PC-9 (cell line): ENCODE measurements at regions not wholly inside any gene's neighbourhood (a gene's known extent, or its start where the extent isn't known, plus 50 kb on each side); places are given as distances from the start of the nearest gene placed in this dataset.

Source experiments
- BruUV-seq: library from RNA; stranded (reverse); fragments of 400-500 nt; replicated peaks from 2 replicates; lab custom pipeline; 2021; lab: Mats Ljungman, UMichigan
- CTCF ChIA-PET: fragments of 300-600 bp; sonication (Branson Sonifier 250); formaldehyde crosslinking; loops from one replicate; lab custom pipeline; 2022; ENCODE audit warnings: antibody characterized with exemption; lab: Charles Lee
- POLR2A ChIA-PET: fragments of 300-600 bp; sonication (Branson Sonifier 250); formaldehyde crosslinking; loops from one replicate; lab custom pipeline; 2022; ENCODE audit warnings: antibody characterized with exemption; ENCODE audit not compliant: unreplicated experiment; lab: Charles Lee
- DNase-seq, 2 experiments: peaks; one replicate each; pipeline versions ENCODE4 v3.0.0 to v3.0.0-alpha.2; 2015 to 2022; ENCODE audit warnings: mixed read lengths in 1 of 2
- H2AFZ ChIP-seq: fragments of 200-600 bp; sonication (generic); 2 replicates; pipeline ENCODE4 v1.8.1; 2017; ENCODE audit warnings: antibody characterized with exemption
- H3F3A ChIP-seq: fragments of 200-600 bp; sonication (generic); 2 replicates; pipeline ENCODE4 v1.8.1; 2017; ENCODE audit warnings: antibody characterized with exemption, mild to moderate bottlenecking, low read depth; ENCODE audit not compliant: insufficient read depth
- H3K27ac ChIP-seq: fragments of 200-600 bp; sonication (generic); 2 replicates; pipeline ENCODE4 v1.6.1; 2016; ENCODE audit warnings: mixed run types
- H3K27me3 ChIP-seq: fragments of 200-600 bp; sonication (generic); 2 replicates; pipeline ENCODE4 v1.6.1; 2016; ENCODE audit warnings: low read depth, mixed run types; ENCODE audit not compliant: insufficient read depth
- H3K36me3 ChIP-seq: fragments of 200-600 bp; sonication (generic); 2 replicates; pipeline ENCODE4 v1.6.1; 2016; ENCODE audit warnings: low read depth, mixed run types
- H3K4me1 ChIP-seq: fragments of 200-600 bp; sonication (generic); replicated peaks from 2 replicates; pipeline ENCODE4 v1.6.1; 2016; ENCODE audit warnings: mixed run types; ENCODE audit not compliant: insufficient read depth
- H3K4me2 ChIP-seq: fragments of 200-600 bp; sonication (generic); 2 replicates; pipeline ENCODE4 v1.6.1; 2017; ENCODE audit warnings: mixed run types
- H3K4me3 ChIP-seq: fragments of 200-600 bp; sonication (generic); 2 replicates; pipeline ENCODE4 v1.6.1; 2016; ENCODE audit warnings: mixed run types
- H3K79me2 ChIP-seq: fragments of 200-600 bp; sonication (generic); 2 replicates; pipeline ENCODE4 v1.6.1; 2017; ENCODE audit warnings: low read depth, mixed run types
- H3K9me2 ChIP-seq: fragments of 200-600 bp; sonication (generic); 2 replicates; pipeline ENCODE4 v1.8.1; 2017; ENCODE audit warnings: mild to moderate bottlenecking; ENCODE audit not compliant: insufficient read depth
- H3K9me3 ChIP-seq: fragments of 200-600 bp; sonication (generic); 2 replicates; pipeline ENCODE4 v1.8.1; 2016; ENCODE audit warnings: low read depth; ENCODE audit not compliant: insufficient read depth
- H4K20me1 ChIP-seq: fragments of 200-600 bp; sonication (generic); 2 replicates; pipeline ENCODE4 v1.8.1; 2017; ENCODE audit not compliant: insufficient read depth
- EZH2 ChIP-seq: fragments of 200-600 bp; sonication (generic); IDR thresholded peaks from 2 replicates; pipeline ENCODE4 v1.8.0; 2017; ENCODE audit warnings: antibody characterized with exemption, low read depth
- intact Hi-C: fragments of 100-400 bp; cut with micrococcal nuclease; formaldehyde crosslinking; loops from one replicate; pipeline ENCODE4 v1.10.0; 2022; ENCODE audit not compliant: unreplicated experiment
- TF ChIP-seq, protein P1 (sequence below): fragments of 200-600 bp; sonication (generic); conservative IDR thresholded peaks from 2 replicates; pipeline ENCODE4 v1.6.1; 2017; ENCODE audit warnings: mixed run types, antibody characterized with exemption, mild to moderate bottlenecking, moderate library complexity

GRCh38 chr6:159586684-159587083, 106.4 kb downstream of the SOD2 start:
- POLR2A ChIA-PET = no interaction called here
- Histone ChIP-seq H3K36me3 (no peaks in the 10 kb centered on the region), H4K20me1 (no peaks in the 10 kb centered on the region), H3K4me1 (no peaks in the 10 kb centered on the region), H3K79me2 (no peaks in the 10 kb centered on the region), H3F3A (no peaks in the 10 kb centered on the region), H3K27me3 (peaks cover 53% of the 10 kb centered on the region), H3K9me3 (no peaks in the 10 kb centered on the region), H3K27ac (no peak overlapping the region), H3K4me2 (no peak overlapping the region), H3K9me2 (no peaks in the 10 kb centered on the region), H3K4me3 (no peak overlapping the region), H2AFZ (no peak overlapping the region)
- DNase-seq = no peak
- intact Hi-C loops = no loop called here
- CTCF ChIA-PET = no interaction called here
- BruUV-seq = no TSS peak
- TF ChIP-seq EZH2 = no peak
- TF ChIP-seq, protein P1, sequence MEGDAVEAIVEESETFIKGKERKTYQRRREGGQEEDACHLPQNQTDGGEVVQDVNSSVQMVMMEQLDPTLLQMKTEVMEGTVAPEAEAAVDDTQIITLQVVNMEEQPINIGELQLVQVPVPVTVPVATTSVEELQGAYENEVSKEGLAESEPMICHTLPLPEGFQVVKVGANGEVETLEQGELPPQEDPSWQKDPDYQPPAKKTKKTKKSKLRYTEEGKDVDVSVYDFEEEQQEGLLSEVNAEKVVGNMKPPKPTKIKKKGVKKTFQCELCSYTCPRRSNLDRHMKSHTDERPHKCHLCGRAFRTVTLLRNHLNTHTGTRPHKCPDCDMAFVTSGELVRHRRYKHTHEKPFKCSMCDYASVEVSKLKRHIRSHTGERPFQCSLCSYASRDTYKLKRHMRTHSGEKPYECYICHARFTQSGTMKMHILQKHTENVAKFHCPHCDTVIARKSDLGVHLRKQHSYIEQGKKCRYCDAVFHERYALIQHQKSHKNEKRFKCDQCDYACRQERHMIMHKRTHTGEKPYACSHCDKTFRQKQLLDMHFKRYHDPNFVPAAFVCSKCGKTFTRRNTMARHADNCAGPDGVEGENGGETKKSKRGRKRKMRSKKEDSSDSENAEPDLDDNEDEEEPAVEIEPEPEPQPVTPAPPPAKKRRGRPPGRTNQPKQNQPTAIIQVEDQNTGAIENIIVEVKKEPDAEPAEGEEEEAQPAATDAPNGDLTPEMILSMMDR = no peak

DNA sequence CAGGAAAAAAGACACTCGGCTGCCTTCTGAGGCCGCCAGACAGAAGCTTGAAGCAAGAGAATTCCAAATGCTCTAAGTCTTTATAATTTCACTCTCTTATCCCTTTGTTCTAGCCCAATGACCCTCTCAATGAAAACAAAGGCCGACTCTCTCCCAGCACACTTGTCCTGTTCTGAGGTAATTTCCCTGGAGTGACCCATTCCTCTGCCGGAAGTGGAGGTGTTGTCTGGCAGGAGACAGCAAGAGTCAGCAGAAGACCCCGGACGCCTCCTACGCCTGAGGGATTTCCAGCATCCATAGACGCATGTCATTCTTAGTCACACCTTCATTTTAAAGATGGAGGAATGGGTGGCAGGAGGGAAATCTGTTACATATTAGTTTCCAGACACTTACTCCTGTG, 110.3 kb downstream of the SOD2 start:
- H3K27ac ChIP-seq = no peak overlapping the region
- no peaks in the 10 kb centered on the region for H3K79me2 ChIP-seq
- H3K4me1 ChIP-seq = no peaks in the 10 kb centered on the region
- no peaks in the 10 kb centered on the region for H3K9me2 ChIP-seq
- H4K20me1 ChIP-seq = no peaks in the 10 kb centered on the region
- no peak overlapping the region for H2AFZ ChIP-seq
- H3K4me3 ChIP-seq = no peak overlapping the region
- CTCF ChIA-PET = no interaction called here
- TF ChIP-seq, protein P1 = no peak
- no peak for TF ChIP-seq EZH2
- no TSS peak for BruUV-seq
- no peak for DNase-seq
- H3K36me3 ChIP-seq = no peaks in the 10 kb centered on the region
- H3K4me2 ChIP-seq = no peak overlapping the region
- POLR2A ChIA-PET = no interaction called here
- peaks cover 48% of the 10 kb centered on the region for H3K27me3 ChIP-seq
- intact Hi-C loops = no loop called here
- H3K9me3 ChIP-seq = no peaks in the 10 kb centered on the region; the same call in 1 of the 2 replicates
- no peaks in the 10 kb centered on the region for H3F3A ChIP-seq

DNA sequence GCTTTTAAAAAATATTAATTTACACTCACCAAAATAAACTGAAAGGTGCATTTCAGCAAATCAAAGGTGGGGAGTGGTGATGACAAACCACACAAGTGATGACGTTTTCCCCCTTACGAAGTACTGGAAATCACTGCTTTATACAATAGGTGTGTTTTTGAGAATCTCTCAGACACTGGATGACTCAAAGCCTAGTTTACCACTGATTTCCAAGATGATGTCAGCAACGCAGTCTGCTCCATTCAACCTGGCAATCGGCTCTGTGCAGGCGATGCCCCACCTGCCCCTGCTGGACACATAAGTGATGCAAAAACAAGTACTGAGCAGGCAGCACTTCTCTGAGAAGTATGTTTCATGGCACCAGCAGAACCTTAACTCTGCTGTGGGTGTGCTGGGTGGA, 114.4 kb downstream of the SOD2 start:
- Histone ChIP-seq H3K4me3 (no peak overlapping the region), H3K9me3 (no peaks in the 10 kb centered on the region; the same call in 1 of the 2 replicates), H3K4me1 (no peaks in the 10 kb centered on the region), H2AFZ (no peak overlapping the region), H4K20me1 (no peaks in the 10 kb centered on the region), H3F3A (no peaks in the 10 kb centered on the region), H3K4me2 (no peak overlapping the region), H3K36me3 (no peaks in the 10 kb centered on the region), H3K9me2 (no peaks in the 10 kb centered on the region), H3K27me3 (peaks cover 52% of the 10 kb centered on the region), H3K27ac (no peak overlapping the region), H3K79me2 (no peaks in the 10 kb centered on the region)
- ChIA-PET POLR2A (no interaction called here), CTCF (no interaction called here)
- no peak for TF ChIP-seq EZH2
- TF ChIP-seq, protein P1 = no peak
- DNase-seq = no peak
- intact Hi-C loops = no loop called here
- no TSS peak for BruUV-seq
